Neuronal stem cell (in vitro differentiated cells): ENCODE measurements at regions not wholly inside any gene's neighbourhood (a gene's known extent, or its start where the extent isn't known, plus 50 kb on each side); places are given as distances from the start of the nearest gene placed in this dataset.

ENCODE experiments used
- DNase-seq: peaks from one replicate; pipeline ENCODE4 v3.0.0-alpha.2; 2013; ENCODE audit warnings: low spot score
- H2AFZ ChIP-seq: one replicate; pipeline ENCODE4 v1.6.1; 2013; ENCODE audit warnings: mild to moderate bottlenecking, low read length, inconsistent platforms
- H2AK5ac ChIP-seq: 2 replicates; pipeline ENCODE4 v1.6.1; 2013; ENCODE audit warnings: low read depth, mild to moderate bottlenecking, inconsistent platforms, low read length, moderate library complexity, mixed read lengths
- H2BK120ac ChIP-seq: 2 replicates; pipeline ENCODE4 v1.6.1; 2013; ENCODE audit warnings: low read depth, mild to moderate bottlenecking, inconsistent platforms, low read length, moderate library complexity, mixed read lengths
- H2BK12ac ChIP-seq: one replicate; pipeline ENCODE4 v1.6.1; 2013; ENCODE audit warnings: low read length, inconsistent platforms
- H2BK15ac ChIP-seq: 2 replicates; pipeline ENCODE4 v1.6.1; 2013; ENCODE audit warnings: mild to moderate bottlenecking, low read length, inconsistent platforms, mixed read lengths
- H2BK5ac ChIP-seq: one replicate; pipeline ENCODE4 v1.6.1; 2013; ENCODE audit warnings: inconsistent platforms, mild to moderate bottlenecking, low read length, moderate library complexity
- H3K14ac ChIP-seq: one replicate; pipeline ENCODE4 v1.6.1; 2013; ENCODE audit warnings: low read length, inconsistent platforms
- H3K18ac ChIP-seq: 2 replicates; pipeline ENCODE4 v1.6.1; 2013; ENCODE audit warnings: low read length, inconsistent platforms
- H3K23ac ChIP-seq: 2 replicates; pipeline ENCODE4 v1.6.1; 2013; ENCODE audit warnings: low read depth, mild to moderate bottlenecking, mixed read lengths, low read length, inconsistent platforms; ENCODE audit not compliant: poor library complexity
- H3K27ac ChIP-seq: replicated peaks from 3 replicates; pipeline ENCODE4 v1.5.1; 2013; ENCODE audit warnings: low read length, inconsistent platforms
- H3K27me3 ChIP-seq, 3 experiments: 2 replicates each; pipeline ENCODE4 v1.6.1; 2013; ENCODE audit warnings: low read length in 3 of 3, mild to moderate bottlenecking in 2 of 3, inconsistent platforms in 1 of 3, low read depth in 1 of 3, mixed read lengths in 1 of 3, moderate library complexity in 1 of 3; ENCODE audit not compliant: control insufficient read depth in 3 of 3, insufficient read depth in 3 of 3
- H3K36me3 ChIP-seq, 2 donors: replicated peaks in 1 of 2; 2 replicates each; pipeline ENCODE4 v1.6.1; 2013; ENCODE audit warnings: low read length in 2 of 2; ENCODE audit not compliant: control insufficient read depth in 2 of 2, insufficient read depth in 2 of 2
- H3K4ac ChIP-seq: 2 replicates; pipeline ENCODE4 v1.6.1; 2013; ENCODE audit warnings: inconsistent platforms, mild to moderate bottlenecking, low read length, moderate library complexity
- H3K4me1 ChIP-seq, 2 donors: 1 replicate in 1 of 2; 2 replicates in 1 of 2; pipeline ENCODE4 v1.6.1; 2013; ENCODE audit warnings: low read length in 2 of 2, low read depth in 1 of 2; ENCODE audit not compliant: control insufficient read depth in 2 of 2, insufficient read depth in 1 of 2
- H3K4me2 ChIP-seq: one replicate; pipeline ENCODE4 v1.6.1; 2013; ENCODE audit warnings: mild to moderate bottlenecking, low read length, inconsistent platforms; ENCODE audit not compliant: insufficient read depth, poor library complexity, severe bottlenecking
- H3K4me3 ChIP-seq, 2 donors: 2 replicates each; pipeline ENCODE4 v1.5.1; 2013; ENCODE audit warnings: low read length in 2 of 2, mild to moderate bottlenecking in 2 of 2, inconsistent platforms in 1 of 2, moderate library complexity in 1 of 2
- H3K79me1 ChIP-seq: one replicate; pipeline ENCODE4 v1.6.1; 2013; ENCODE audit warnings: low read depth, mild to moderate bottlenecking, inconsistent platforms, low read length, moderate library complexity
- H3K9ac ChIP-seq: one replicate; pipeline ENCODE4 v1.6.1; 2013; ENCODE audit warnings: mild to moderate bottlenecking, low read depth, low read length, inconsistent platforms; ENCODE audit not compliant: poor library complexity
- H3K9me3 ChIP-seq, 2 donors: replicated peaks in 1 of 2; 2 replicates each; pipeline versions ENCODE3 to v1.6.1; 2013; ENCODE audit warnings: low read length in 2 of 2, mild to moderate bottlenecking in 2 of 2, inconsistent platforms in 1 of 2, low read depth in 1 of 2, mixed read lengths in 1 of 2, moderate library complexity in 1 of 2; ENCODE audit not compliant: control insufficient read depth in 2 of 2, insufficient read depth in 1 of 2
- H4K8ac ChIP-seq: one replicate; pipeline ENCODE4 v1.6.1; 2013; ENCODE audit warnings: low read depth, mild to moderate bottlenecking, inconsistent platforms, low read length, moderate library complexity
- H4K91ac ChIP-seq: one replicate; pipeline ENCODE4 v1.6.1; 2013; ENCODE audit warnings: low read length, low read depth, mild to moderate bottlenecking, inconsistent platforms; ENCODE audit not compliant: poor library complexity
- WGBS, 2 donors: extraction: QIAGEN DNeasy Blood & Tissue Kit; methylation state at CpG; one replicate each; pipeline ENCODE4 v1.1.7; 2013; ENCODE audit warnings: missing lambda C conversion rate in 2 of 2, mixed read lengths in 1 of 2; ENCODE audit not compliant: insufficient read length in 2 of 2, insufficient replicate concordance in 1 of 2; ENCODE audit errors: extremely low coverage in 2 of 2; 5-methylcytosine and 5-hydroxymethylcytosine counted together

DNA sequence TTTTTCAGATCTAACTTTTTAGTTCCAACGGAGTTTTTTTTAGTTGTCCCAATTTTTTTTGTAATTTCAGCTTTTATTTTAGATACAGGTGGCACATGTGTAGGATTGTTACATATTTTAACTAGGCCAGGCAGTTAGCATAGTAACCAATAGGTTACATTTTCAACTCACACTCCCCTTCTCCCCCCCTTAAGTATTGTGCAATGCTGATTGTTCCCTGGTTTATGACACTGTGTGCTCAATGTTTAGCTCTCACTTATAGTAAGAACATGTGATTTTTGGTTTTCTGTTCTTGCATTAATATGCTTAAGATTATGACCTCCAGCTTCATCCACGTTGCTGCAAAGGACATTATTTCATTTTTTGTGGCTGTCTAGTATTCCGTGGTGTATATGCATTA lies 503.2 kb downstream of the CDH9 start:
- Histone ChIP-seq H3K4me1 (peaks cover 0 to under 1% of the 10 kb centered on the region in 2 donors), H3K23ac (no peak overlapping the region), H2BK5ac (no peak overlapping the region), H3K4me3 (no peak overlapping the region), H2BK120ac (no peak overlapping the region), H4K8ac (no peak overlapping the region), H3K18ac (no peak overlapping the region), H3K36me3 (no peaks in the 10 kb centered on the region), H2BK15ac (no peak overlapping the region), H3K9ac (no peak overlapping the region), H3K79me1 (no peaks in the 10 kb centered on the region), H2AK5ac (no peak overlapping the region), H3K4ac (no peak overlapping the region), H4K91ac (no peak overlapping the region), H2BK12ac (no peak overlapping the region), H3K14ac (no peak overlapping the region), H3K27me3 (no peaks in the 10 kb centered on the region), H2AFZ (no peak overlapping the region), H3K4me2 (no peak overlapping the region), H3K9me3 (peaks cover 0 to 5% of the 10 kb centered on the region in 2 donors), H3K27ac (no peak overlapping the region)
- no peak for DNase-seq
- no CpG with 5 or more reads among the region's 3 CpGs for WGBS, 2 donors

DNA sequence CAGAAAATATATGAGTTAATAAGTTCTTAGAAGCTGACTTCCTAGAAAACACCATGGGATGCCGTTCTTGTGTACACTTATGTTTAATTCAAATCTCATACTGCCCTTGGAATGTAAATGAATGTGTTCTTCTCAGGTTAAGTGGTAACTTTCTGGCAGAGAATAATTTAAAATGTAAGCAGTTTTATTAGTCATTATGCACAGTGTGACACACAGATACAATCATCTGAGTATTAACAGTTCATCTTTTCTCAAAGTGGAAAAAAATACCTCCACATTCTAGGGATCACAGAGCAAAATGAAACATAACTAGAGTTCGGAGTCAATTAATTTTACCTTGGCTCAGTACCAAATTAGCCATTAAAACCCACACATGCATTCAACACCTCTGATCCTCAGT lies 508.1 kb downstream of the CDH9 start:
- Histone ChIP-seq H3K27ac (no peak overlapping the region), H3K9me3 (no peaks in the 10 kb centered on the region), H3K9ac (no peak overlapping the region), H2BK120ac (no peak overlapping the region), H3K4ac (no peak overlapping the region), H4K91ac (no peak overlapping the region), H2AK5ac (no peak overlapping the region), H3K27me3 (no peaks in the 10 kb centered on the region), H2BK5ac (no peak overlapping the region), H4K8ac (no peak overlapping the region), H3K14ac (no peak overlapping the region), H3K23ac (no peak overlapping the region), H2AFZ (peak overlapping the region; percentile 60), H3K4me3 (no peak overlapping the region), H3K4me1 (peaks cover 0 to 4% of the 10 kb centered on the region in 2 donors), H2BK12ac (no peak overlapping the region), H2BK15ac (no peak overlapping the region), H3K36me3 (no peaks in the 10 kb centered on the region), H3K79me1 (no peaks in the 10 kb centered on the region), H3K18ac (no peak overlapping the region), H3K4me2 (no peak overlapping the region)
- DNase-seq = no peak
- WGBS, 2 donors = no CpG with 5 or more reads among the region's 2 CpGs

DNA sequence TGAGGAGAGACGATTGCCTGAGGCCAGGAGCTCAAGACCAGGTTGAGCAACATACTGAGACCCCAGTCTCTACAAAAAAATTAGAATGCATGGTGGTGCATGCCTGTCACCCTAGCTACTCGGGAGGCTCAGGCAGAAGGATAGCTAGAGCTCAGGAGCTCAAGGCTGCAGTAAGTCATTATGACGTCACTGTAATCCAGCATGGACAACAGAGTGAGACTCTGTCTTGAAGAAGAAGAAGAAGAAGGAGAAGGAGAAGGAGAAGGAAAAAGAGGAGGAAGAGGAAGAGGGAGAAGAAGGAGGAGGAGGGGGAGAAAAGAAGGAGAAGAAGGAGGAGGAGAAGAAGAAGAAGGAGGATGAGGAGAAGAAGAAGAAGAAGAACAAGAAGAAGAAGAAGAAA lies 519.1 kb downstream of the CDH9 start:
- Histone ChIP-seq H3K36me3 (no peaks in the 10 kb centered on the region), H3K9ac (no peak overlapping the region), H3K4ac (no peak overlapping the region), H2AK5ac (no peak overlapping the region), H2BK12ac (no peak overlapping the region), H2BK120ac (no peak overlapping the region), H2BK5ac (no peak overlapping the region), H2BK15ac (no peak overlapping the region), H3K4me1 (peaks cover 0 to 2% of the 10 kb centered on the region in 2 donors), H3K23ac (no peak overlapping the region), H3K4me2 (no peak overlapping the region), H3K4me3 (no peak overlapping the region), H4K91ac (no peak overlapping the region), H3K14ac (no peak overlapping the region), H3K18ac (no peak overlapping the region), H2AFZ (no peak overlapping the region), H3K9me3 (no peaks in the 10 kb centered on the region), H3K27me3 (no peaks in the 10 kb centered on the region), H4K8ac (no peak overlapping the region), H3K27ac (no peak overlapping the region), H3K79me1 (no peaks in the 10 kb centered on the region)
- DNase-seq = no peak
- no CpG with 5 or more reads among the region's 3 CpGs for WGBS, 2 donors

GRCh38 chr5:26518065-26518464 lies 520.3 kb downstream of the CDH9 start:
- no peak overlapping the region for H3K4me2 ChIP-seq
- H4K91ac ChIP-seq = no peak overlapping the region
- no peak overlapping the region for H3K9ac ChIP-seq
- no peak overlapping the region for H2BK12ac ChIP-seq
- H3K18ac ChIP-seq = no peak overlapping the region
- no peak overlapping the region for H2BK120ac ChIP-seq
- H3K14ac ChIP-seq = no peak overlapping the region
- peak; percentile 43 for DNase-seq
- no peaks in the 10 kb centered on the region for H3K27me3 ChIP-seq
- H4K8ac ChIP-seq = no peak overlapping the region
- H2AFZ ChIP-seq = peak overlapping the region; percentile 48
- no peak overlapping the region for H3K23ac ChIP-seq
- H3K4me3 ChIP-seq = no peak overlapping the region
- no CpG with 5 or more reads among the region's 5 CpGs for WGBS, 2 donors
- peaks cover 0 to 2% of the 10 kb centered on the region in 2 donors for H3K4me1 ChIP-seq
- H3K4ac ChIP-seq = no peak overlapping the region
- no peak overlapping the region for H2AK5ac ChIP-seq
- H2BK15ac ChIP-seq = no peak overlapping the region
- H3K79me1 ChIP-seq = no peaks in the 10 kb centered on the region
- H3K36me3 ChIP-seq = no peaks in the 10 kb centered on the region
- H2BK5ac ChIP-seq = no peak overlapping the region
- no peak overlapping the region for H3K27ac ChIP-seq
- H3K9me3 ChIP-seq = no peaks in the 10 kb centered on the region
